GM18909 (cell line): ENCODE measurements at regions not wholly inside any gene's neighbourhood (a gene's known extent, or its start where the extent isn't known, plus 50 kb on each side); places are given as distances from the start of the nearest gene placed in this dataset.

ENCODE experiments used
- ATAC-seq: cut with Tn5 transposase; IDR thresholded peaks from one replicate; pipeline ENCODE4 v1.9.1; 2021; ENCODE audit warnings: mild to moderate bottlenecking; ENCODE audit not compliant: unreplicated experiment, poor library complexity

DNA sequence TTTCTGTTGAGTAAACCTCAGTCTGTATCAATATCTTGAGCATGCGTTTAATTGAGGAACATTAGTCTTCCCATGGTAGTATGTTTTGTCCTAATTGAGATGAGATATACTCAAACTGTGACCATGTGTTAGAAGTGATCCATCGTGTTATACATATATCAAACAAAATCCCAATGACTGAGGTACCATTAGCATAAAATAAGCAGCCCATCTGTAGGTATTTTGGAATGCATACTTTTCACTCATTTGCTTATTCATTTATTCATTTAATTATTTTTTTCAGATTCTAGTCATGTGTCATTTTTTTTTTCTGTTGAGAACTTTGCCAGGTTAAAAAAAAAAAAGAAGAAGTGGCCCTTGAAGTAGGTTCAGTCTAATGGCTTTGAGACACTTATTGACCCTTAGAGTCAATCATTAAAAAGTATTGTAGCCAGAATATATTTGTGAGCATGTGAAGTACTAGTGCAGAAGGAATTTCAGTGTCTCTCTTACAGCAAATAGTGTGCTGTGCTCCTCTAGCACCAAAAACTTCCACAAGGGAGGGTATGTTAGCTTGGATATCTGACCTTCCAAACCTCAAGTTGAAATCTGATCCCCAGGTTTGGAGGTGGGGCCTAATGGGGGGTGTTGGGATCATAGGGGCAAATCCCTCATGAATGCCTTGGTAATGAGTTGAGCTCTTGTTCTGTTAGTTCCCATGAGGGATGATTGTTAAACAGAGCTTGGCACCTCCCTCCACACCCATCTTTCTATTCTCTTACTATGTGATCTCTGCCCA lies 130.8 kb upstream of the NPY2R start:
- ATAC-seq, result no peak

DNA sequence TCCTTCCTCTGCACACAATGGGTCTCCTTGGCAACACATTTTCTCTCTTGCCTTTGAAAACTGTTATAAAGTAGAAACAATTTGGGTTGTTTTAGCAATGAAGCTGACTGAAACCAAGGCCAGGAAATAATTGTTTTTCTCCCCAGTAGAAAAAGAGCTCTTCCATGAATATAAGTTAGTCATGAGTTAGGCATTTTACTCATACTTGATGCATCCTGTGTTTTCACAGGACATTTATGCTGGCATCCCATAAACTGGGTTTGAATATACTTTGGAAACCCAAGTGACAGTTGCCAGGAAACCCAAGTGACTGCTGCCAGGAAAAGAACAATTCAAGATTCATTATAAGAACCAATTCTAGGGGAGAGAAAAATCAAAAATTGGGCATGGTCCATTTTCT lies 128.6 kb upstream of the NPY2R start:
- ATAC-seq, result no peak

DNA sequence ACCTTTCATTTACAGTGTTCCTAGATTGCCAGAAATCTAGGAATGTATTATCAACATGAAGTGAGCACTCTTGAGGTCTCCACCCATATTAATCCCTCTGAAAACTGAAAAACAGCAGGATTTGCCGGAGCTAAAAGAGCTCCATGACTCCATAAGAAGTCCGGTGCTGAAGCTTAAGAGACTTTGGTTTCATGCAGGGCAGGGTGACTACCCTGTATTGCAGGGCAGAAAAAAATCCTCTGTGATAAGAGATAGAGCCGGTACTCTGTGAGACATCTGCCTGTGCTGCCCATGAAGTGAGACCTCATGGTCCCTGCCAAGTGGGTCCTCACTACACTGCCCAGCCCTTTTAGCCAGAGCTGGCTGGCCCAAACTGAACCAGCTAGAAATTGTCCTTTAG lies 127.2 kb upstream of the NPY2R start:
- no peak for ATAC-seq

DNA sequence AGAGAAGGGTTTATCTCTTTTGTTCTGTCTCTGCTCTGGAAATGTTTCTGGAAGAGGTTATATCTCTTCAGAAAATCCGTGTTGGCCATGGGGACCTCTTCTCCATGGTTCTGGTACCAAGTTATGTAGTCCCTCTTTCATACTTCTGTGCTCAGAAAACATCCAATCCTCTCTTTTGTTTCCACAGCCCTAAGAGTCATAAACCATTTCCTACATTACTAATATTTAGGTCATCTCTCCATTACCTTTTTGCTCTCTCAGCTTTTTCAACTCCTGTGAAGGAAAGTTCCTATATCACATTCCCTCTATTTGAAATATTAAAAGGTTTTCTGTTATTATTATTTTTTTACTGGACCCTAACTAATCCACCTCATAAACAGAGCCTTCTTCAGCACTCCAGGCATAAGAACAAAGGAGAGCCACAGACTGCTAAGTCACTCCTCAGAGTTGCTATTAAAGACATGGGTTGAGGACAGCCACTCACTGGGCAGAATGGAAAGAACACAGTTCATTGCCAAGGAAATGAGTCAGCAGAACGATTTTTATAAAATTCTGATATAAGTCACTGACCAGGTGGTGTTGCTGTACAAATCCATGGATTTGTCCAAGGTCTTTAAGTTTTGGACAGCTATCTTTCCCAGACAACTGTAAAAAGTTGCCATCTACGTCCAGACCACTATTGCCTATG lies 122.4 kb upstream of the NPY2R start:
- ATAC-seq, result no peak

DNA sequence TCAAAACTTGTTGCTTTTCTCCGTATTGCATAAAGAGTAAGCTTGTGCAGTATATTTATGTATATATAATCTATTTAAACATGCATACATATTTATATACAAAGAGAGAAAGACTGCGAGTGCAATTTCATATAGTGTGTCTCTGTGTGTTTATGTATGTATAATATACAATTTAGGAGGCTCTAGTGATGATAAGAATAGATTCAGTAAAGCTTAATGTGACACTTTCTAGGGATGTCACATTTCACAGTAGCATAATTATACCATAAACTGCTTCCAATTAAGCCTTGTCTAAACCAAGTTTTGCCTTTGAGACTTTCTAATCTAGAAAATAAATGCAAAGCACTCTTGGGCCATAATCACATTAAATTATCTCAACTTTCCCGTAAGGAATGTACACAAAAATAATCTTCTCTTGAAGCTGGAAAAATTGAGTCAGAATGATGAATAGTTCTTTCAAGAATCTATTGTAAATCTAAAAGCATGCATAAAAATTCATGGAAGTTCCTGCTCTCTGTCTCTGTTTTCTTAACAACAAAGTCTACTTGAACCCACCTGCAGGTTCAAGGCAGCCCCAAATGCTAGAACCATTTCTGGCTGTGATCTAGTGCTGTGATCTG lies 114.1 kb upstream of the NPY2R start:
- no peak for ATAC-seq

DNA sequence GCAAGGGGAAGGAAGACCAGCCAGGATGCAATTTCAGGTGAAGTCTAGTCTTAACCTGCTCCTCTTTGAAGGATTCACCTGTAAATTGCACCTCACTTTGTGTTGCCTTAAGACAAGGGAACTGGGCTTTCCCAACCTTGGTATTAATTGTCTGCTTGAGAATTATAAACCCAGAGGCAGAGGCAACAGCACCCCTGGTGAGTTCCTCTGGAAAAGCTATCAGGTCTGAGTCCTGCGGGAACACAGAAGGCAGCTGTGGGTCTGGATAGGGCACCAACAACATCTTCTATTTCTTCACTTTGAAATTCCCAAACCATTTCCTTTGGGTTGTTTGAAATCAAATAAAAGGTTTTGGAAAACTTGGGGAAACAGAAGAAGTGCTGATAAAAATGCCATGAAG lies 109.2 kb upstream of the NPY2R start:
- ATAC-seq, result no peak

DNA sequence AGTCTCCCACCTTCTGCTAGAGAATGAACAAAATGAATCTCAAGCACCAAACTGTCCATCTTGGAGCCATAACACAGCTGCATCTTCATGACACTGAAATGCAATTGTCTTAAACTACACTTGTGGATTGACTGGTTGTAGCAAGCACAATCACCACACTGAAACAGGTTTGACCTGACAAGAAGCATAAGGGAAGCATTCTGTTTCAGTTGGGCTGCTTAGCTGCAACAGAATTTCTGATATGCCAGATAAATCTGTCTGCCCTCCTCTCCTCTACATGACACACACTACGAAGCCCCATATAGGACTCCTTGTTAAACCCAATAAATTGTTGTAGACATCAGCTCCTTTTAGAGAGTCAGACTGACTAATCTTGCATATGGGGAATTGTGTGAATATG lies 101.8 kb upstream of the NPY2R start:
- no peak for ATAC-seq

DNA sequence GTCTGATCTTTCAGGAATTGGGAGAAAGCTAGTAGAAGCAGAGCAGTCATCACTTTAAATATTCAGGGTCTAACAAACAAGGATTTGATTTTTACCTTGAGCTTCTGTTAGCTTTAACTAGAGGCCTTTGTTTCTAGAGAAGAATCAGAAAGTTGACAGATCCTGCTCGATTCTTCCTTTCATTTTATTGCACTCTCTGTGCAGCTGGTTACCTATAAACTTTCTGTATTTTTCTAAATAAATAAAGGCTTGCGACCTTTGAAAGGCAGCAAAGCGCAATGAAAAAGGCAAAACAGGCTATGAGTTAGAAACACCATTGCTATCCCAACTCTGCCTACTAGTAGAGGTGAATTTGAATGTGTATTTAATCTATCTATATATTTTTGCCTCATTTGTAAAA lies 101.4 kb upstream of the NPY2R start:
- ATAC-seq, result no peak

DNA sequence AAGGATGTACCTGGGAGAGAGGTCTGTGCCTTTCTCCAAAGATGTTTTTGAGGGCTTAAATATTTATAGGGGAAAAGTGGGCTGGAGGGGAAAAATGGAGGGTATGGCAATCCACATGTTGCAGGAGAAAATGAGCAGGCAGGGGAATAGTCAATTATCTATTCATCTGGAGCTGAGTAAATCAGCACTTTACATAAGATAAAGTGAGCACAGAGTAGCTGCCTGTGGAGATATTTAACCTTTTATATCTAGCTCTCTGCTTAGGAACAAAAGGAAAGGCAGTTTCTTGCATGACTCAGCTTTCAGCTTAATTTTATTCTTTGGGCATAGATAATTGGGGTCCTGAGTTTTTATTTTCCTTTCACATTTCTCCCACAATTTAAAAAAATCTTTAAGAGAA lies 93.6 kb upstream of the NPY2R start:
- ATAC-seq, result no peak

DNA sequence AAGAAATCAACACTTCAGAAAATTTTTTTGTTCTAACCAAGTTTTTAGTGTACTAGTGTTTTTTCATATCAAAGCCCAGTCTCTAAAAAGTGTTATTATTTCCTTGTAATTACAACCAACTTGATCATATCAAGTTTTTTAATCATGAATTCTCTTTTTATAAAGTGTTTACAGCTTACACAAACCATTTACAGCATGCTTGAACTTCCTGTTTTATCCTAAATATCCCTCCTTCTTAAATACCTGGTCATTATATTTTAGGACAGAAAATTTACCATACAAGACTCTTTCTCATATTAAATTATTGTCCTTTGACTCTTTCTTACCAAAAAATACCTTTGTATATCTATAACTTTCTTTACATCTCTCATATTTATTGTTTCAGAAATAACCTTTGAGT lies 89.4 kb upstream of the NPY2R start:
- ATAC-seq, result no peak

DNA sequence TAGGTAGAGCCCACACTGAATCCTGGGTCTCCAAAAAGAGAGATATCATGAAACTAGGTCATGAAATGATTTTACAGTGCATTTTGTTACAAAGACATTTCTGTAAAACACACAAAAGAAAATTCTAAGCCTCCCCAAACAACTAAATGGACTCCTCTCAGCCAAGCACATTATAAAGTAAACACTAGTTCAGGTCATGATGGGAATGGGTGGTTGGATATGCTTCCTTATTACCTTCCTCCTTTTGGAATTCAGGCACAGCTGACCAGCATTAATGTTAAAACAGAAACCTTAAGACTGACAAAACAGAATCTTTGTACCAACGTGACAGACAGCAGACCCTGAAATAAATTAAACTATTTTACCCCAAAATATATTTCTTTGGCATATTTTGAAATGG lies 87.9 kb upstream of the NPY2R start:
- no peak for ATAC-seq

DNA sequence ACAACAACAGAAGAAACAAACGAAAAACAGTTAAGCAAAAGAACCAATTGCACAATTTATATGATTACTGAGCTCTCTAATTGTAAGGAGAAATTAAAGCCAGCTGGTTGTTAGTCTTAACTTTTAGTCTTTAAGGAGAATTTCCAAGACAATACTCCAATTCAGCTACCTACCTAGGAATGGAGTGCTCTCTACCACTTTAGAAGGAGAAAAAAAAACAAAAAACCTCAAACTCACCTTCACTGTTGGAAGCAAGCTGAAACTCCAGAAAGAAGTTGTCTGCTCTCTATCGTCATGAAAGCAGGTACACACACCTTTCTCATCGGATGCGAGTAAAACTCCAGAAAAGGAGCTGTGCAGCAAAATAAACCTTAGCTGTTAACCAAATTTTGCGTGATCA lies 86.1 kb upstream of the NPY2R start:
- no peak for ATAC-seq

DNA sequence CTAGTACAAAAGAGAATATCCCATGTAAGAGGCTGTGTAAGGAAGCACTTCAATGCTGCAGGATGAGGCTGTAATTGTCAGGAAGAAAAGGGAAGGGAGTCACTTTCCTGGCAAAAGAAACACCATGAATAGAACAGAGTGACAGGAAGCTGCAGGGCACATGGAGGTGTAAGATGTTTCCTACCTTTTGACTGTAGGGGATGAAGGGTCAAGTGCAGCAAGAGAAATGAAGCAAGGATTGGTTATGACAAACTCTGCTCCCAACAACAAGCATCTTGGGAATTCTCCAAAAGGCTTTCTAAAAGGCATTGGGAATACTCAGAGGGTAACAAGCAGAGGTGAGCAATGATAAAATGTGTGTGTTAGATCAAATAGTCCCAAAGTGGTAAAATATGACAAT lies 74.3 kb upstream of the NPY2R start:
- ATAC-seq, result no peak

DNA sequence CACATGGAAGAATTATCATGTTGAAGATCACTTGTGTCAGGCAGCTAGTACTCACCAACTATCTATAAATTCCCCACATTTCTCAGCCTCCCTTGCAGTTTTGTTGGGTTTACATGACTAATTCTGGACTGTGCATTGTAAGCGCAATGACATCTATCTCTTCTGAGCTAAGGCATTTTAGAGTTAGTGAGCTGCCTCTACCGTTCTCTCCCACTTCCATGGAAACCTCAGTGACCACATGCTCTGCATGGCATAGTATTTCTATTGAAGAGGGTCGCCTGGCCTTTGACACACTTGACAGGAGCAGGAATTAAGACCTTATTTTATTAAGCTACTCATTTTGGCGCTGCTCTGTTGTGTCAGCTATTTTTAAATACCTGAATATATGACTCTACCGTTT lies 67.5 kb upstream of the NPY2R start:
- no peak for ATAC-seq

DNA sequence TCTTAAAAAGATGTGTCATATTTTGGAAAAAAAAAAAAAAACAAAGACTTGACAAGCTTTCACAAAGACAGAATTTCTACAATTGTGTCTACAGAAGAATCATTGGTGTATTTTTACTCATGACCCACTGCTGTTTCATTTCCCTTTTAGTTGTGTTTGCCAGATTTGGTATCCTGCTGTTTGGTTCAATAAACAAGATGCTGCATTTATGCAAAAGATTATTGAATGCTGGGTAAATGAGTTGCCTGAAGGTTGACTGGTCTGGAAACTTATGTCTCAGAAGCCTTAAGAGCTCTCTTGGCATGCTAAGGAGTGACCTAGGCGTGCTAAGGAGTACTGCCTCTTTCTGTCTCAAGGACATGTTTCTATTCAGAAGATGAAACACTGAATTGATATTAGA lies 64.9 kb upstream of the NPY2R start:
- no peak for ATAC-seq
